ENCODE measurements at regions not wholly inside any gene's neighbourhood (a gene's known extent, or its start where the extent isn't known, plus 50 kb on each side); places are given as distances from the start of the nearest gene placed in this dataset.

GRCh38 chr20:11976966-11977365 lies 59.3 kb downstream of the BTBD3 start:
- WGBS, 3 donors, result 50 to 78% (median 58%) methylated on average over 5 of the region's 5 CpGs
- H3K36me3 ChIP-seq, result no peaks in the 10 kb centered on the region
- TF ChIP-seq EP300 (IDR thresholded peaks at IDR 0.05), result no peak
- TF ChIP-seq CTCF (IDR thresholded peaks at IDR 0.05), result no peak
- TF ChIP-seq POLR2A (IDR thresholded peaks at IDR 0.05), result no peak
- no peak for DNase-seq
- H3K4me1 ChIP-seq (ENCODE audit: insufficient read depth), result no peaks in the 10 kb centered on the region
- intact Hi-C loops (cut with DNase I), result no loop called here
- H3K27ac ChIP-seq, result no peak overlapping the region
- H3K9me3 ChIP-seq, result no peaks in the 10 kb centered on the region
- no peak overlapping the region for H3K4me3 ChIP-seq
- H3K27me3 ChIP-seq, result no peaks in the 10 kb centered on the region

GRCh38 chr20:11978496-11978895 lies 60.8 kb downstream of the BTBD3 start:
- WGBS, 3 donors, result 22 to 48% (median 29%) methylated on average over 1 of the region's 1 CpG
- no peak for TF ChIP-seq CTCF (IDR thresholded peaks at IDR 0.05)
- TF ChIP-seq EP300 (IDR thresholded peaks at IDR 0.05), result no peak
- no peak for TF ChIP-seq POLR2A (IDR thresholded peaks at IDR 0.05)
- Histone ChIP-seq H3K27me3 (no peaks in the 10 kb centered on the region), H3K36me3 (no peaks in the 10 kb centered on the region), H3K9me3 (no peaks in the 10 kb centered on the region), H3K27ac (no peak overlapping the region), H3K4me1 (ENCODE audit: insufficient read depth) (no peaks in the 10 kb centered on the region), H3K4me3 (no peak overlapping the region)
- intact Hi-C loops (cut with DNase I), result no loop called here
- no peak for DNase-seq

GRCh38 chr20:11979306-11979990 lies 61.8 kb downstream of the BTBD3 start:
- DNase-seq, result no peak
- Histone ChIP-seq H3K27me3 (no peaks in the 10 kb centered on the region), H3K4me3 (no peak overlapping the region), H3K27ac (no peak overlapping the region), H3K4me1 (ENCODE audit: insufficient read depth) (no peaks in the 10 kb centered on the region), H3K36me3 (no peaks in the 10 kb centered on the region), H3K9me3 (no peaks in the 10 kb centered on the region)
- intact Hi-C loops (cut with DNase I), result no loop called here
- no peak for TF ChIP-seq EP300 (IDR thresholded peaks at IDR 0.05)
- no peak for TF ChIP-seq POLR2A (IDR thresholded peaks at IDR 0.05)
- TF ChIP-seq CTCF (IDR thresholded peaks at IDR 0.05), result no peak
- 47 to 71% (median 51%) methylated on average over 5 of the region's 5 CpGs for WGBS, 3 donors

GRCh38 chr20:11980263-11980662 lies 62.6 kb downstream of the BTBD3 start:
- no peak overlapping the region for H3K4me3 ChIP-seq
- H3K9me3 ChIP-seq, result no peaks in the 10 kb centered on the region
- 46 to 81% (median 46%) methylated on average over 2 of the region's 2 CpGs for WGBS, 3 donors
- H3K27ac ChIP-seq, result no peak overlapping the region
- no peaks in the 10 kb centered on the region for H3K27me3 ChIP-seq
- TF ChIP-seq POLR2A (IDR thresholded peaks at IDR 0.05) (no peak), CTCF (IDR thresholded peaks at IDR 0.05) (no peak), EP300 (IDR thresholded peaks at IDR 0.05) (no peak)
- no peaks in the 10 kb centered on the region for H3K4me1 ChIP-seq (ENCODE audit: insufficient read depth)
- intact Hi-C loops (cut with DNase I), result no loop called here
- no peaks in the 10 kb centered on the region for H3K36me3 ChIP-seq
- DNase-seq, result no peak
